Hepatocyte (in vitro differentiated cells): ENCODE measurements at regions not wholly inside any gene's neighbourhood (a gene's known extent, or its start where the extent isn't known, plus 50 kb on each side); places are given as distances from the start of the nearest gene placed in this dataset.

Source experiments
- EZH2 ChIP-seq: fragments of 200-600 bp; sonication (generic); IDR thresholded peaks from 2 replicates; pipeline ENCODE4 v1.6.1; 2016; ENCODE audit warnings: antibody characterized with exemption, mild to moderate bottlenecking, borderline replicate concordance
- EZH2phosphoT487 ChIP-seq: fragments of 200-600 bp; sonication (generic); IDR thresholded peaks from one replicate; pipeline ENCODE4 v1.6.1; 2018; ENCODE audit warnings: antibody characterized with exemption, mild to moderate bottlenecking, low read depth, moderate library complexity; ENCODE audit not compliant: unreplicated experiment, severe bottlenecking
- TF ChIP-seq, protein P1 (sequence below): fragments of 200-600 bp; sonication (generic); IDR thresholded peaks from 2 replicates; pipeline ENCODE4 v1.5.1; 2016; ENCODE audit warnings: antibody characterized with exemption, mild to moderate bottlenecking; ENCODE audit not compliant: poor library complexity

DNA sequence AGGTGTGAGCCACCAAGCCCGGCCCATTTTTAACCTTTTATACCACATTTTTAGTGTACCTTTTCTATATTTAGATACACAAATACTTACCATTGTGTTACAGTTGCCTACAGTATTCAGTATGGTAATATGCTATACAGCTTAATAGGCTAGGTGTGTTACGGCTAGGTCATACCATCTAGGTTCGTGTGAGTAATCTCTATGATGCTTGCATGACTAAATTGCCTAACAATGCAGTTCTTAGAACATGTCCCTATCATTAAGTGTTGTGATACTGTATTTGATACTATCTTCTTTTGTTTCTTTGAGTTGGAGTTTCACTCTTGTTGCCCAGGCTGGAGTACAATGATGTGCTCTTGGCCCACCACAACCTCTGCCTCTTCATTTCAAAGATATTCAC lies 387.7 kb upstream of the SASH1 start:
- TF ChIP-seq, protein P1, sequence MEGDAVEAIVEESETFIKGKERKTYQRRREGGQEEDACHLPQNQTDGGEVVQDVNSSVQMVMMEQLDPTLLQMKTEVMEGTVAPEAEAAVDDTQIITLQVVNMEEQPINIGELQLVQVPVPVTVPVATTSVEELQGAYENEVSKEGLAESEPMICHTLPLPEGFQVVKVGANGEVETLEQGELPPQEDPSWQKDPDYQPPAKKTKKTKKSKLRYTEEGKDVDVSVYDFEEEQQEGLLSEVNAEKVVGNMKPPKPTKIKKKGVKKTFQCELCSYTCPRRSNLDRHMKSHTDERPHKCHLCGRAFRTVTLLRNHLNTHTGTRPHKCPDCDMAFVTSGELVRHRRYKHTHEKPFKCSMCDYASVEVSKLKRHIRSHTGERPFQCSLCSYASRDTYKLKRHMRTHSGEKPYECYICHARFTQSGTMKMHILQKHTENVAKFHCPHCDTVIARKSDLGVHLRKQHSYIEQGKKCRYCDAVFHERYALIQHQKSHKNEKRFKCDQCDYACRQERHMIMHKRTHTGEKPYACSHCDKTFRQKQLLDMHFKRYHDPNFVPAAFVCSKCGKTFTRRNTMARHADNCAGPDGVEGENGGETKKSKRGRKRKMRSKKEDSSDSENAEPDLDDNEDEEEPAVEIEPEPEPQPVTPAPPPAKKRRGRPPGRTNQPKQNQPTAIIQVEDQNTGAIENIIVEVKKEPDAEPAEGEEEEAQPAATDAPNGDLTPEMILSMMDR, result no peak
- TF ChIP-seq EZH2, result no peak
- TF ChIP-seq EZH2phosphoT487, result no peak
